Immature natural killer cell (primary cell): ENCODE measurements at regions not wholly inside any gene's neighbourhood (a gene's known extent, or its start where the extent isn't known, plus 50 kb on each side); places are given as distances from the start of the nearest gene placed in this dataset.

Experiments
- DNase-seq, 3 donors: peaks; one replicate each; pipeline ENCODE4 v3.0.0; 2022; ENCODE audit warnings: mixed read lengths in 1 of 3
- H3K27ac Mint-ChIP-seq, 6 donors: one replicate each; pipeline ENCODE4 v1.8.0; 2020; ENCODE audit warnings: mixed read lengths in 6 of 6, mild to moderate bottlenecking in 5 of 6, inconsistent platforms in 4 of 6, moderate library complexity in 3 of 6
- H3K27me3 Mint-ChIP-seq, 3 donors: one replicate each; pipeline ENCODE4 v1.8.0; 2020 to 2021; ENCODE audit warnings: low read depth in 3 of 3, mild to moderate bottlenecking in 3 of 3, mixed read lengths in 3 of 3, moderate library complexity in 3 of 3, inconsistent platforms in 1 of 3
- H3K36me3 Mint-ChIP-seq, 3 donors: one replicate each; pipeline ENCODE4 v1.8.0; 2020; ENCODE audit warnings: mixed read lengths in 3 of 3, inconsistent platforms in 2 of 3, mild to moderate bottlenecking in 2 of 3
- H3K4me1 Mint-ChIP-seq, 2 donors: one replicate each; pipeline ENCODE4 v1.8.0; 2020; ENCODE audit warnings: inconsistent platforms in 2 of 2, mild to moderate bottlenecking in 2 of 2, mixed read lengths in 2 of 2, moderate library complexity in 1 of 2
- H3K4me3 Mint-ChIP-seq, 5 donors: one replicate each; pipeline ENCODE4 v1.8.0; 2020; ENCODE audit warnings: mild to moderate bottlenecking in 5 of 5, mixed read lengths in 5 of 5, inconsistent platforms in 3 of 5, moderate library complexity in 3 of 5
- H3K9me3 Mint-ChIP-seq, 6 donors: one replicate each; pipeline ENCODE4 v1.8.0; 2020; ENCODE audit warnings: mild to moderate bottlenecking in 6 of 6, mixed read lengths in 6 of 6, inconsistent platforms in 4 of 6, moderate library complexity in 3 of 6

DNA sequence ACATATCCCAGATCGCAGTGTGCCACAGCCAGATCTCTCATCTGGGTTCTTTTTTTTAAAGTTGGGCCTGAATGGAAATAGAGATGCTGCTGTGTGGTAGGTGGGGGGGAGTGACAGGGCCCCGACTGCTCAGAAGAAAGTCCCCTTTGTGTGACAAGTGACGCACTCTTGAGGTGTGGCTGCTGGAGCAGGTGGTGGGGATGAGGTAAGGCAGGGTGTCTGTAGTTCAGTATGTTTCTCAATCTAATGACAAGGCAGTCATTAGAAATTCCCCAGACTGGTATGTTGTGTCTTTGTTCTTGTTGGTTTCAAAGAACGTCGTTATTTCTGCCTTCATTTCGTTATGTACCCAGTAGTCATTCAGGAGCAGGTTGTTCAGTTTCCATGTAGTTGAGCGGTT lies 128.8 kb upstream of the TACR1 start:
- no peak overlapping the region for H3K4me3 Mint-ChIP-seq

DNA sequence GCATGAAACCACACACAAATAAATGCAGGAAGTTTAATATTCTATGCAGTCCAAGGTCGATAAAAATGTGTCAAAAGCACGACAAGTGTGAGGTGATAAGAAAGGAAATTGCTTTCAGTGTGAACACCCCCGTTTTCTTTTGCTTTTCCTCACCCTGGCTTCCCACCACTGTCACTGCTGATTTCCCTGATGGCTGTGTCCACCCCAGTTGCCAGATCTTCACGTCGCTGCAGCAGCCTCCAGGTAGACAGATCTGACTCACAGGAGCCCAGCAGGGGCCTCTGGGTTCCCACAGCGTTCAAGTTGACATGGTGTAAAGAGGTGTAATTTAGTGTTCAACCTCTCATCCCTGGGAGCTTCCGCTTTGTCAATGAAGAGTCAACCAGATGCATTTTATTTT lies 128.0 kb upstream of the TACR1 start:
- H3K27ac Mint-ChIP-seq = no peak overlapping the region
- H3K36me3 Mint-ChIP-seq = no peaks in the 10 kb centered on the region

More for the DNA sequence above, 128.8 kb upstream of the TACR1 start:
- no peaks in the 10 kb centered on the region for H3K36me3 Mint-ChIP-seq
- H3K9me3 Mint-ChIP-seq = peaks cover 0 to 8% (median 0%) of the 10 kb centered on the region in 6 donors
- no peak overlapping the region for H3K27ac Mint-ChIP-seq
- peaks cover 2 to 3% (median 2%) of the 10 kb centered on the region in 3 donors for H3K27me3 Mint-ChIP-seq
- no peak for DNase-seq
- no peaks in the 10 kb centered on the region for H3K4me1 Mint-ChIP-seq

DNA sequence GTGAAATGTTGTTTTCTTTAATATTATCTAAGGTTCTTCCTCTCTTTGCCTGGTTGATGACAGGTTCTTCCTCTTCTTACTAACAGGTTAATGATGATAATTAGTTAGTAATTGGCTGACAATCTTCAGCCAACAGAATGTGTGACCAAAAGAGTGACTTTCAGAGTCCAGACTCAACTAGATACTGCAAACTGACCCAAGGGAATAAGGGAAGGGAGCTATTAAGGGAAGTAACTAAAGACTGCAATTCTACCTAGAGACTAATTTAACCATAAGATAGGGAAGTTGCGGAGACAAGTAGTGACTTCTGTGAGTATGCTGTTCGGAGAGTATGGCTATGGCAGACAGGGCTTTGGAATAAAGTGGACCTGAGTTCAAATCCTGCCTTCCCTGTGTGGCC lies 127.3 kb upstream of the TACR1 start:
- Mint-ChIP-seq H3K4me1 (no peaks in the 10 kb centered on the region), H3K27ac (no peak overlapping the region), H3K9me3 (peaks cover 0 to 8% (median 0%) of the 10 kb centered on the region in 6 donors), H3K4me3 (no peak overlapping the region), H3K27me3 (peaks cover 2 to 3% (median 2%) of the 10 kb centered on the region in 3 donors), H3K36me3 (no peaks in the 10 kb centered on the region)
- no peak for DNase-seq

More for the DNA sequence above, 128.0 kb upstream of the TACR1 start:
- Mint-ChIP-seq H3K9me3 (peaks cover 0 to 8% (median 0%) of the 10 kb centered on the region in 6 donors), H3K4me3 (no peak overlapping the region), H3K27me3 (peaks cover 2 to 3% (median 2%) of the 10 kb centered on the region in 3 donors), H3K4me1 (no peaks in the 10 kb centered on the region)
- DNase-seq = no peak

DNA sequence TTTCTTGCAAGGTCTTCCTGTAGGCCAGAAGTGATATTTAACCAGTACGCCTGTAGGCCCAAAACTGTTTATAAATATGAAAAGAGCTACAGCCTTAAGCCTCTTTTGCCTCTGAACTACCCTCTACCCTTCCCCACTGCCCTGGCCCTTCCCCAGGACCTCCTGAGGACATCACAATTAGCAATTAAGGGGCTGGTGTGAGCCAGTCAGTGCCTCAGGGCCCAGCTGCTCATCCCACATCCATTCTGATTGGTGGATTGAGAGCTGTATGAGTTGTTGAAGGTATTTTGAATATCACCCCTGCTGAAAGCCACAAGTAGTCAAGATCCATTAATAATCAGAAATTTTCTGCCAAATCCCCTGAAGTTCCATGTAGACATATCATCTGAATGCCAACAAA lies 126.3 kb upstream of the TACR1 start:
- no peak overlapping the region for H3K4me3 Mint-ChIP-seq
- H3K4me1 Mint-ChIP-seq = no peaks in the 10 kb centered on the region
- no peak overlapping the region for H3K27ac Mint-ChIP-seq
- no peak for DNase-seq
- H3K36me3 Mint-ChIP-seq = no peaks in the 10 kb centered on the region
- H3K9me3 Mint-ChIP-seq = peaks cover 0 to 8% (median 0%) of the 10 kb centered on the region in 6 donors
- H3K27me3 Mint-ChIP-seq = peaks cover 2 to 3% (median 2%) of the 10 kb centered on the region in 3 donors

DNA sequence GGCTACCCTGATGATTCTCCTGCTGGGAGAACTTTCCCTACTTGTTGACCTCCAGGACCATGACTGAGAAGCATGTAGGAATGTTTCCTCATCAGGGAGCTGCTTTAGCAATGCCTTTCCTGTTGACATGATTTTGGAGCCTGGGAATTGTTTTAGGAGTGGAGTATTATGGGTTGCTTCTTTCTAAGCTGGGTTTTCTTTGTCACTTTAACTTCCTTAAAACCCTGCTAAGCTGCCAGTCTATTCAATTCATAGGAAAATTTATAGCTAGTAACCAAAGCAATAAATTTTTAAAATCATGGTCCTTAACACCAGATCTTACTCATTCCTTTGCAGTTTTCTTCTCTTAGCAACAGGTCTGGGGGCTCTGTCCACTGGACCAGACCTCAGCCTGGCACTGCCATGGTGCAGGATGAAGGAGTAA lies 125.6 kb upstream of the TACR1 start:
- peaks cover 2 to 3% (median 2%) of the 10 kb centered on the region in 3 donors for H3K27me3 Mint-ChIP-seq
- no peaks in the 10 kb centered on the region for H3K4me1 Mint-ChIP-seq
- no peaks in the 10 kb centered on the region for H3K36me3 Mint-ChIP-seq
- H3K4me3 Mint-ChIP-seq = no peak overlapping the region
- H3K27ac Mint-ChIP-seq = no peak overlapping the region
- H3K9me3 Mint-ChIP-seq = peaks cover 0 to 8% (median 0%) of the 10 kb centered on the region in 6 donors
- DNase-seq = no peak

DNA sequence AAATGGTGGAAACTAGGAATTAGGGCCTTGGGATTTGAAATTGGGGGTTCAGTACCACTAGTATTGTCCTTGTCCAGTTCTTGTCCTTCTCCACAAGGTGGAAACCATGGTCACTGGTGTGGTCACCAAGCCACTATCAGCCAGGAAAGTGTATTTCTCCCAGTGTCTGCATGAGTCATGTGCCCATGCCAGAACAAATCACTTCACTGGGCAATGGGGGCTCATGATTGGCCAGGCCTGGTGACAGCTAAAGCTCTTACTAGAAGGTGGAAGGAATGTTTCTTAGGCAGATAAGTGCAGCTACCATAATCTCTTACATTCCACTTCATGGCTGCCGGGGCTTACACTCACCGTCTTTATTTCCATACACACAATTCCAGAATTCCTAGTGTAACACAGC lies 124.8 kb upstream of the TACR1 start:
- Mint-ChIP-seq H3K27ac (no peak overlapping the region), H3K4me3 (no peak overlapping the region), H3K9me3 (peaks cover 0 to 8% (median 0%) of the 10 kb centered on the region in 6 donors), H3K36me3 (no peaks in the 10 kb centered on the region), H3K4me1 (no peaks in the 10 kb centered on the region), H3K27me3 (peaks cover 2 to 3% (median 2%) of the 10 kb centered on the region in 3 donors)
- no peak for DNase-seq

DNA sequence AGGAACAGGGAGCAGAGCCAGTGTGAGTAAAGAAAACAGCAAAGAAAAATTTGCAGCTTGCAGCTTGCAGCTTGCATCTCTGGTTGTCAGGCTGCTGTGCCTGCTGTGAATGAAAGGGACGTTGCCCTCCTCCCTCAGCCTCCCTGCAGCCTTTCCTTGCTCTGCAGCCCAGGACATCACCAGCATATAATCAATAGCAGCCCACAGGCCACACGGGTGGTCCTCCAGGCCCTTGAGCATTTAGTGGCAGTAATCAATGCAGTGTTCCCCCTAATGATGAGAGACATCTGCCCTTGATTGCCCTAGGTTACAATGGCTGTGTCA lies 122.2 kb upstream of the TACR1 start:
- no peak for DNase-seq
- Mint-ChIP-seq H3K4me3 (no peak overlapping the region), H3K4me1 (no peaks in the 10 kb centered on the region), H3K36me3 (no peaks in the 10 kb centered on the region), H3K27ac (no peak overlapping the region), H3K27me3 (peaks cover 0 to 6% (median 2%) of the 10 kb centered on the region in 3 donors), H3K9me3 (peaks cover 0 to 6% (median 0%) of the 10 kb centered on the region in 6 donors)

DNA sequence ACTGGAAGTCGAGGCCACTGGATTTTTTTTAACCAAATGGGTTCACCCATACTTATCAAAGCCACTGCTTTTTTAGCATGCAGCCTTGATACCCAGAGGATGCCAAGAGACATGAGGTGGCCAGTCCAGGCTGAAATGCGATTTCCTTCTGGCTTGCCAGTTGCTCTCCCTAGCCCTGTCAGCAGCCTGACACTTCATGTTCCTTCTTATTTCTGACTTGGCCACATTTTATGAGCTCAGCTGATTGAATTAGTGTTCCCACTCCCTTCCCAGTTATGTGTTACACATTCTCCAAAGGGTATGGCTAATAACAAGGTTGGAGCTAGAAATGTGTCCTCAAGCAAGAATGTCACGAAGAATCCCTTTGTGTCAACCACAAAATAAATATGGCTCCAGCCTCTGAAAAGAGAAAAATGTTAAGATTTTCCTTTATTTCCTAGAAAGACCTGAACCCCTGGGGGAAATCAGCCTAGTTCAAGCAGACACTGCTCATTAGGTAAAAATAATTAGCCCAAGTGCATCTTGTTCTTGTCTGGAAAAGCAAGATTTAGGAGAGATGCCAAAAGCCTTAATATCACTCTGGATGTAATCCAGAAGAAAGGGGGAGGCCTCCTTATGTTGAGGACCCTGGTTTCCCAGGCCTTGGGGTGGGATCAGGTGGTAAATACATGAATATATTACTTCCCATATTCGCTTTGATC lies 121.7 kb upstream of the TACR1 start:
- no peak for DNase-seq
- Mint-ChIP-seq H3K27me3 (peaks cover 0 to 6% (median 2%) of the 10 kb centered on the region in 3 donors), H3K27ac (no peak overlapping the region), H3K9me3 (peaks cover 0 to 6% (median 0%) of the 10 kb centered on the region in 6 donors), H3K4me3 (no peak overlapping the region), H3K4me1 (no peaks in the 10 kb centered on the region), H3K36me3 (no peaks in the 10 kb centered on the region)

DNA sequence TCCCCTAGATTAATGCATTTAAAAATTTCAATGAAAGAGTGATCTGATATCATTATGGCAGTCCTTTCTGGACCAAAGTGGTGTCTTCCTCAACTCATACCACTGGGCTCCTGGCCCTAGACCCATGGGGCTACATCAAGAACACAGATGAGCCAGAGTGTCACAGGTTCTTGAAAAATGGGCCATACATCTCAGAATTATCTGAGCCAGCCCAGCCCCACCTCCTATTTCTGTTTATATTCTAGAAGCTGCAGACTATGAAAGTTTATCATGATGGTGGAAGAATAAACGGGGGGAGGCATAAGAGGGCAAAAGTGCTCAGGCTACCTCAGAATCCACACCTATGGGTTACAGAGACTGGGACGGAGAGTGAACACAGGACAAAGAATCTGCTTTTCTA lies 120.6 kb upstream of the TACR1 start:
- no peaks in the 10 kb centered on the region for H3K36me3 Mint-ChIP-seq
- no peak for DNase-seq
- H3K9me3 Mint-ChIP-seq = peaks cover 0 to 3% (median 0%) of the 10 kb centered on the region in 6 donors
- peaks cover 0 to 6% (median 2%) of the 10 kb centered on the region in 3 donors for H3K27me3 Mint-ChIP-seq
- no peak overlapping the region for H3K4me3 Mint-ChIP-seq
- no peaks in the 10 kb centered on the region for H3K4me1 Mint-ChIP-seq
- H3K27ac Mint-ChIP-seq = no peak overlapping the region

DNA sequence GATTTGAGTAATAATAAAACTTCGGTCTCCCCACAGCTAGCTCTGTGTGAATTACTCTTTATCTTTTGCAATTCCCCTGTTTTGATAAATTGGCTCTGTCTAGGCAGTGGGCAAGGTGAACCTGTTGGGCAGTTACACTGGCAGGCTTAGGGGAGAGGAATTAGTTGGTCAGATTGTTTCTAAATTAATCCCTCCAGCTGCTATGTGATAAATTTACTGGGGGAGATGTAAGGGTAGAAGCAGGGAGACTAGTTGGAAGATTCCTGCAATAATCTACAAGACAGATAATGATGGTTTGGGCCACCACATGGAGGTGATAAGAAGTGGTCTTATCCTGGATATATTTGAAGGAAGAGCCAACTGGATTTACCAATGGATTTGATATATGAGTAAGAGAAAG lies 118.5 kb upstream of the TACR1 start:
- no peaks in the 10 kb centered on the region for H3K4me1 Mint-ChIP-seq
- no peaks in the 10 kb centered on the region for H3K36me3 Mint-ChIP-seq
- no peak overlapping the region for H3K4me3 Mint-ChIP-seq
- H3K27ac Mint-ChIP-seq = no peak overlapping the region
- peaks cover 0 to 3% (median 0%) of the 10 kb centered on the region in 3 donors for H3K27me3 Mint-ChIP-seq
- H3K9me3 Mint-ChIP-seq = no peaks in the 10 kb centered on the region
- no peak for DNase-seq

DNA sequence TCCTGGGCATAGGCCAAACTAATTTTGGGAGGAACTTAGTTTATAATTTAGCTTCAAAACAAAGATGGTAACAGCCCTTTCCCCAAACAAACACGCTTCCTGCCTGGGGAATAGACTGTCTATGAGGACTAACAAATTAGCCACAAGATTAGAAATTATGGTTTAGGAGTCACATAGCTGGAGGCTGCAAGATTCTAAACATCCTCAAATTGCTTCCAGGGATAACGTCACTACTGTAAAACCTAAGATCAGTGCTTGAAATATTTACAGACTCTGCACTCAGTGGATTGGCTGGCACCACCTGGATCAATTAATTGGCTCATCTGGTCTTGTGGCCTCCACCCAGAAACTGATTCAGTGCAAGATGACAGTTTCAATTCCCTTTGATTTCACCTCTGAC lies 118.0 kb upstream of the TACR1 start:
- H3K4me3 Mint-ChIP-seq = no peak overlapping the region
- no peak for DNase-seq
- no peaks in the 10 kb centered on the region for H3K4me1 Mint-ChIP-seq
- H3K27me3 Mint-ChIP-seq = peaks cover 0 to 3% (median 0%) of the 10 kb centered on the region in 3 donors
- H3K27ac Mint-ChIP-seq = no peak overlapping the region
- H3K9me3 Mint-ChIP-seq = no peaks in the 10 kb centered on the region
- no peaks in the 10 kb centered on the region for H3K36me3 Mint-ChIP-seq

DNA sequence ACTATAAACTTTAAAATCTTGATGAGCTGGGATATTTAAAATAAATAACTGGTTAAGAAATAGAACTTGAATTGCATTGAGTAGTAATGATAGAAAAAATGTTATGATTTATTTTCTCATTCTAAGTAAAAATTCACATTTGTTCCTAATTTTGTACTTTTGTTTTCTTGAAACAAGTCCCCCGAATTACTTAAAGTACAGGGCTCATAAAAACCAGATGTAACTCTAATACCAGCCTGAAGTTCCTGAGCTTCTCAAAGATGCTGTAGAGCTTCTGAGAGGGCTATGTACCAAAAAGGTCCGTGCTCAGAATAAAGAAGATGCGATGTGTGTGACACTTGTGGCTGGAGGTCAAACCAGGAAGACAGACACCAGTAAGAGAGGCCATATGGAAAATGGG lies 116.1 kb upstream of the TACR1 start:
- Mint-ChIP-seq H3K36me3 (no peaks in the 10 kb centered on the region), H3K27ac (no peak overlapping the region), H3K4me3 (no peak overlapping the region), H3K27me3 (peaks cover 0 to 3% (median 1%) of the 10 kb centered on the region in 3 donors), H3K9me3 (no peaks in the 10 kb centered on the region), H3K4me1 (no peaks in the 10 kb centered on the region)
- no peak for DNase-seq

DNA sequence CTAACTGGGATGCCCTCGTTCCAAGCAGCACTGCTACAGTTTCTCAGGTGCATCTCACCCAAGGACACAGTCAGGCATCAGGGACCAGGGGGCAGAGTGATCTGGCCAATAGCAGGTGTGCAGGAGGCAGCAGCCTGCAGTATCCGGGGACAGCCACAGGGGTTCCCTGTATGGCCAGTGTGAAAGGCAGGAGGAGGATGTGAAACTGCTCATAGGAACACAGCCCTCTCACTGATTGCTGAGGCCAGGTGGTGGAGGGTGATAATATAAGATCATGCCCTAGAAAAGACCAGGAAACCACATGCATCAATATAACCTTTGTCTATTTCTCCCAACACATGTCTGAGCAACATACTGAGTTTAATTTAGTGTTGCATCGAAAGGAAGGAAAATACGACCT lies 112.7 kb upstream of the TACR1 start:
- Mint-ChIP-seq H3K36me3 (no peaks in the 10 kb centered on the region), H3K4me3 (no peak overlapping the region)

DNA sequence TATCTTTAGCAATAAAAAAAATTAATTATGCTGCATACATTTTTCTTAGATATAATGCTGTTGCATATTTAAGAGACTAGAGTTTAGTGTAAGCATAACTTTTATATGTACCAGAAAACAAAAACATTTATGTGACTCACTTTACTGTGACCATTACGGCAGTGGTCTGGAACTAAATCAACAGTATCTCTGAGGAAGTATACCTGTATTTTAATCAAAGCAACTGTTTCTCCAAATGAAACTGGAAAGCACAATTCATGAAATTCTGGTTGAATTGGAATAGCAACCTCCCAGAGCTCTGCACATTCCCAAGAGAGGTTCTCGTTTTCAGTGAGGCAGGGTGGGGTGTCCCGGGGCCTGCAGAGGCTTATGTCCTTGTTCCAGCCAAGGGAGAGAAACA lies 112.2 kb upstream of the TACR1 start:
- Mint-ChIP-seq H3K4me1 (no peaks in the 10 kb centered on the region), H3K4me3 (no peak overlapping the region), H3K36me3 (no peaks in the 10 kb centered on the region), H3K27me3 (peaks cover 0 to 2% (median 1%) of the 10 kb centered on the region in 3 donors), H3K9me3 (peaks cover 0 to 2% (median 0%) of the 10 kb centered on the region in 6 donors), H3K27ac (no peak overlapping the region)
- DNase-seq = no peak

More for the DNA sequence above, 112.7 kb upstream of the TACR1 start:
- no peak overlapping the region for H3K27ac Mint-ChIP-seq
- no peak for DNase-seq
- H3K9me3 Mint-ChIP-seq = peaks cover 0 to 2% (median 0%) of the 10 kb centered on the region in 6 donors
- peaks cover 0 to 1% (median under 1%) of the 10 kb centered on the region in 3 donors for H3K27me3 Mint-ChIP-seq
- no peaks in the 10 kb centered on the region for H3K4me1 Mint-ChIP-seq

DNA sequence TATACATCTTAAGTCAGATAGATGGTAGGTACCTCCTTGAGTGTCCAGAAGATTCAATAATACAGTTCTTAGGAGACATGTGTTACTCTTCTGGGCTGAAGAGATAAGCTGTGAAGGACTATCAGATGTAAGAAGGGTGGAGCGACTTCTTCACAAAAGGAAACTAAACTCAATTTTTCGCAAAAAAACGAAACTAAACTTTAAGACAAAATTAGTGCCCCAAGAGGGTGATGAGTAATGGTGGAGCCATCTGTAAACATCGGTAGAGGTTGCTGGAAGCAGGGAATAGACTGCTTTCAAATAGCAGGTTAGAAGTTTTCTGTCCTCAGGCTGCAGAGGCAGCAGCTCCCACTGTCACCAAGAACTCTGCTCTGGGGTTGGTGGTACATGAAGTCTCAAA lies 111.6 kb upstream of the TACR1 start:
- no peaks in the 10 kb centered on the region for H3K4me1 Mint-ChIP-seq
- peaks cover 0 to 2% (median 0%) of the 10 kb centered on the region in 6 donors for H3K9me3 Mint-ChIP-seq
- no peak overlapping the region for H3K27ac Mint-ChIP-seq
- H3K27me3 Mint-ChIP-seq = peaks cover 0 to 2% (median 1%) of the 10 kb centered on the region in 3 donors
- H3K4me3 Mint-ChIP-seq = no peak overlapping the region
- no peaks in the 10 kb centered on the region for H3K36me3 Mint-ChIP-seq
- DNase-seq = no peak
